ENCODE measurements at regions not wholly inside any gene's neighbourhood (a gene's known extent, or its start where the extent isn't known, plus 50 kb on each side); places are given as distances from the start of the nearest gene placed in this dataset.

- no peaks in the 10 kb centered on the region for H3K4me1 ChIP-seq (ENCODE audit: control insufficient read depth in 3 of 3, insufficient read depth in 3 of 3, low read length in 3 of 3)
- no peak overlapping the region for H3K4me3 ChIP-seq (ENCODE audit: low read length in 3 of 3)
- H3K9me3 ChIP-seq (ENCODE audit: control insufficient read depth in 3 of 3, low read length in 3 of 3): peaks cover 0 to 4% (median 4%) of the 10 kb centered on the region in 3 donors
- H3K27me3 ChIP-seq (ENCODE audit: control insufficient read depth in 3 of 3, insufficient read depth in 3 of 3, low read length in 3 of 3): no peaks in the 10 kb centered on the region
- no peaks in the 10 kb centered on the region for H3K36me3 ChIP-seq (ENCODE audit: control insufficient read depth in 3 of 3, insufficient read depth in 3 of 3, low read length in 3 of 3)
- H3K9ac ChIP-seq (ENCODE audit: low read depth in 1 of 3, low read length in 3 of 3): no peak overlapping the region
- no peak overlapping the region for H3K27ac ChIP-seq (ENCODE audit: low read depth, low read length)
These were observed 68.6 kb upstream of the HS3ST1 start for GRCh38 chr4:11497212-11497806.

DNA sequence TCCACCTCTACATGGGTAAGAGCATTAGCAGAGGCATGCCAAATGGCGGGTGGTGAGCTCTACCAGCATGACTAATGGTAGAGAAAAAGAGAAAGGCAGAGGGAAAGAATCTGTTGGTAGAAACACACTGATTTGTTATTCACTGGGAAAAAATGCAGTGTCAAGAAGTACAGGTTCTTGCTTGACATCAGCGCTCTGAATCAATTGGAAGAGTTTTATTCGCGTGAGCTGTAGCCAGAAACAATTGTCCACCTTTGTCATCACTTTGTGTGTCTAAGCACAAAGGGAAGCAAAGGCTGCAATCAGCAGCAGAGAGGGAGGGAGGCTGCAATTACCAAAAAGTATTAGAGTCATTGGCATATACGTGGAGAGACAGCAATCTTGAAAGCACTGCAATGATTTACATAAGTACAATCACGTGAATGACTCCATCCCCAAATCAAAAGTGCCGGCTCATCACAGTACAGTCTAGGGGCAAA lies 67.7 kb upstream of the HS3ST1 start:
- no peak overlapping the region for H3K9ac ChIP-seq (ENCODE audit: low read depth in 1 of 3, low read length in 3 of 3)
- peaks cover 0 to 4% (median 4%) of the 10 kb centered on the region in 3 donors for H3K9me3 ChIP-seq (ENCODE audit: control insufficient read depth in 3 of 3, low read length in 3 of 3)
- H3K36me3 ChIP-seq (ENCODE audit: control insufficient read depth in 3 of 3, insufficient read depth in 3 of 3, low read length in 3 of 3): no peaks in the 10 kb centered on the region
- H3K27me3 ChIP-seq (ENCODE audit: control insufficient read depth in 3 of 3, insufficient read depth in 3 of 3, low read length in 3 of 3): no peaks in the 10 kb centered on the region
- H3K4me1 ChIP-seq (ENCODE audit: control insufficient read depth in 3 of 3, insufficient read depth in 3 of 3, low read length in 3 of 3): no peaks in the 10 kb centered on the region
- no peak overlapping the region for H3K4me3 ChIP-seq (ENCODE audit: low read length in 3 of 3)
- no peak overlapping the region for H3K27ac ChIP-seq (ENCODE audit: low read depth, low read length)

- Histone ChIP-seq H3K27ac (ENCODE audit: low read depth, low read length) (no peak overlapping the region), H3K36me3 (ENCODE audit: control insufficient read depth in 3 of 3, insufficient read depth in 3 of 3, low read length in 3 of 3) (no peaks in the 10 kb centered on the region), H3K27me3 (ENCODE audit: control insufficient read depth in 3 of 3, insufficient read depth in 3 of 3, low read length in 3 of 3) (no peaks in the 10 kb centered on the region), H3K9ac (ENCODE audit: low read depth in 1 of 3, low read length in 3 of 3) (no peak overlapping the region), H3K9me3 (ENCODE audit: control insufficient read depth in 3 of 3, low read length in 3 of 3) (peaks cover 0 to 4% (median 4%) of the 10 kb centered on the region in 3 donors), H3K4me3 (ENCODE audit: low read length in 3 of 3) (no peak overlapping the region), H3K4me1 (ENCODE audit: control insufficient read depth in 3 of 3, insufficient read depth in 3 of 3, low read length in 3 of 3) (no peaks in the 10 kb centered on the region)
These were observed 67.1 kb upstream of the HS3ST1 start for GRCh38 chr4:11495818-11496217.

DNA sequence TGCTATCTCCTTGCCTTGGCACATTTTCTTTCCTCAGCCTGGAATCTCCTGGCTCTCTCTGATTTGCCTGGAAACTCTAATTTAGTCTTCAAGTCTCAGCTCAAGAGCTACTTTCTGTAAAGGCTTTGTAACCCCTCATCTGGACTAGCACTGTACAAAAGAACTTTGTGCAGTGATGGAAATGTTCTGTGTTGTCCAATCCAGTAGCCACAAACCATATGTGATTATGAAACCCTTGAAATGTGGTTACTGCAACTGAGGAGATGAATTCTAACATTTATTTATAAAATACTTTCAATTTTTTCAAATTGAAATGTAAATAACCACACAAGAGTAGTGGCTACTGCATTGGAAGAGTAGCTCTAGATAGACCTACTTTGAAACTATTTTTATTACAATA lies 66.6 kb upstream of the HS3ST1 start:
- no peaks in the 10 kb centered on the region for H3K27me3 ChIP-seq (ENCODE audit: control insufficient read depth in 3 of 3, insufficient read depth in 3 of 3, low read length in 3 of 3)
- no peak overlapping the region for H3K9ac ChIP-seq (ENCODE audit: low read depth in 1 of 3, low read length in 3 of 3)
- no peak overlapping the region for H3K4me3 ChIP-seq (ENCODE audit: low read length in 3 of 3)
- H3K36me3 ChIP-seq (ENCODE audit: control insufficient read depth in 3 of 3, insufficient read depth in 3 of 3, low read length in 3 of 3): no peaks in the 10 kb centered on the region
- no peak overlapping the region for H3K27ac ChIP-seq (ENCODE audit: low read depth, low read length)
- H3K4me1 ChIP-seq (ENCODE audit: control insufficient read depth in 3 of 3, insufficient read depth in 3 of 3, low read length in 3 of 3): no peaks in the 10 kb centered on the region
- peaks cover 0 to 4% (median 4%) of the 10 kb centered on the region in 3 donors for H3K9me3 ChIP-seq (ENCODE audit: control insufficient read depth in 3 of 3, low read length in 3 of 3)

GRCh38 chr4:11494232-11494631 lies 65.5 kb upstream of the HS3ST1 start:
- Histone ChIP-seq H3K27me3 (ENCODE audit: control insufficient read depth in 3 of 3, insufficient read depth in 3 of 3, low read length in 3 of 3) (no peaks in the 10 kb centered on the region), H3K4me3 (ENCODE audit: low read length in 3 of 3) (no peak overlapping the region), H3K27ac (ENCODE audit: low read depth, low read length) (no peak overlapping the region)

DNA sequence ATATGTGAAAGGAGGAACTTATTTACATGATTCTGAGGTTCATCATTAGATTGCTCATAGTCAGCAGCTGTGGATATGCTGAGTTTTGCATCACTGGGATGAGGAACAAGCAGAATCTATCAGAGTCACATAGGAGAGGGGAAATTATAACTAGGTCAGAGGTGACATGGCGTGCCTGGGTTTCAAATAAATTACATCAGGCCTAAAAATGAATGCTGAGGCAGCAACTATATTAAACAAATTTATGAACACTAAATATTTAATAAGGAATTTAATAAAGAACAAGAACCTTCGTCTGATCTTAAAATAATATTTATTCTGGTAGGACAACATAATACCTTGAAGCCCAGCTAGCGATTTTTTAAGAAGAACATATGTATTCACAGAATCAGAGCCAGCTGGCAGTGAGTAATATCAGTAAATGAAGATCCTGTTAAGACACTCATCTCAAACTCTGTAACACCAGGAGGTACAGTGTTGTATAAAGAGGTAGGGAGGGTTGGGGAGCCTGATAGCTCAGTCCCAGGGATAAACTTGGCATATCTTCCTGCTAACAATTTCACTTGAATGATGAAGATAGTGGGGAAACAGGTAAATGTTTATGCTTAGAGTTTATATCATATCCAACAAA lies 60.9 kb upstream of the HS3ST1 start:
- H3K4me3 ChIP-seq (ENCODE audit: low read length in 3 of 3): no peak overlapping the region
- no peaks in the 10 kb centered on the region for H3K27me3 ChIP-seq (ENCODE audit: control insufficient read depth in 3 of 3, insufficient read depth in 3 of 3, low read length in 3 of 3)
- H3K4me1 ChIP-seq (ENCODE audit: control insufficient read depth in 3 of 3, insufficient read depth in 3 of 3, low read length in 3 of 3): no peaks in the 10 kb centered on the region
- H3K9ac ChIP-seq (ENCODE audit: low read depth in 1 of 3, low read length in 3 of 3): no peak overlapping the region
- no peaks in the 10 kb centered on the region for H3K9me3 ChIP-seq (ENCODE audit: control insufficient read depth in 3 of 3, low read length in 3 of 3)
- no peaks in the 10 kb centered on the region for H3K36me3 ChIP-seq (ENCODE audit: control insufficient read depth in 3 of 3, insufficient read depth in 3 of 3, low read length in 3 of 3)
- no peak overlapping the region for H3K27ac ChIP-seq (ENCODE audit: low read depth, low read length)

More at GRCh38 chr4:11494232-11494631, 65.5 kb upstream of the HS3ST1 start:
- H3K36me3 ChIP-seq (ENCODE audit: control insufficient read depth in 3 of 3, insufficient read depth in 3 of 3, low read length in 3 of 3): no peaks in the 10 kb centered on the region
- no peaks in the 10 kb centered on the region for H3K4me1 ChIP-seq (ENCODE audit: control insufficient read depth in 3 of 3, insufficient read depth in 3 of 3, low read length in 3 of 3)
- peaks cover 0 to 4% (median 4%) of the 10 kb centered on the region in 3 donors for H3K9me3 ChIP-seq (ENCODE audit: control insufficient read depth in 3 of 3, low read length in 3 of 3)
- no peak overlapping the region for H3K9ac ChIP-seq (ENCODE audit: low read depth in 1 of 3, low read length in 3 of 3)

DNA sequence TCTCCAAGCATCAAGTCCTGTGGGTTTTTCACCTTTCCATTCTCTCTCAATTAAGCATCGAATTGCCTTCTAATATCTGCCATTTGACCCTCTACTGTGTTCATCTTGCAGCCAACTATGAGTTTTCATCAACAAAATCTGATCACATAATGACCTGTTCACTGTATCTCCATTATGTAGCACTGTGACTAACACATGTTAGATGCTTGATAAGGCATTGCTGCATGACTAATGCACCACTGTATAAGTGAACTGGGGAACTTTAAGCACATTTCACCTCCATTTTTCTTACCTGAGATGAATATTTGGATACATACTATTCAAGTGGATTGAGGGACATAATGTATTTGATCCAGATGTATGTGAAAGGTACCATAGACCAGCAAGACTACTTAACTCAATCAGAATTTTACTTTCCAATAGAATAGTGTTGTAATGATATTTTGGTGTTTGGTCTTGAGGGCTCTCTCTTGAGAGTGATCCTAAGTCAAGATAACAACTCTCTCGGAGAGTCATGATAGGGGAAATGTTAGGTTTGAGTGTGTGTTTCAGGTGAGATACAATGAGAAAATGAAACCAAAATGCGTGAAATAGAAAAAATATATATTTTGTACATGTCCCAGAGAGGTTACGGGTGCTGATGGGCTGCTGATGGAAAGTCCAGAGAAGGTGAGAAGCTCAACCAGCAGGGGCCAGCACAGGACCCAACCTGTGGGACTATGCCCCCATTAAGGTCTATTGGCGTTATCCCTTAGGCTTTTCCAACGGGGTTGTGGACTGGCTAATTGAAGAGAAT lies 60.2 kb upstream of the HS3ST1 start:
- H3K4me1 ChIP-seq (ENCODE audit: control insufficient read depth in 3 of 3, insufficient read depth in 3 of 3, low read length in 3 of 3): no peaks in the 10 kb centered on the region
- H3K27ac ChIP-seq (ENCODE audit: low read depth, low read length): no peak overlapping the region
- no peak overlapping the region for H3K4me3 ChIP-seq (ENCODE audit: low read length in 3 of 3)
- H3K9me3 ChIP-seq (ENCODE audit: control insufficient read depth in 3 of 3, low read length in 3 of 3): no peaks in the 10 kb centered on the region
- H3K27me3 ChIP-seq (ENCODE audit: control insufficient read depth in 3 of 3, insufficient read depth in 3 of 3, low read length in 3 of 3): no peaks in the 10 kb centered on the region
- H3K9ac ChIP-seq (ENCODE audit: low read depth in 1 of 3, low read length in 3 of 3): no peak overlapping the region
- H3K36me3 ChIP-seq (ENCODE audit: control insufficient read depth in 3 of 3, insufficient read depth in 3 of 3, low read length in 3 of 3): no peaks in the 10 kb centered on the region

- no peak overlapping the region for H3K4me3 ChIP-seq (ENCODE audit: low read length in 3 of 3)
These were observed 59.3 kb upstream of the HS3ST1 start for GRCh38 chr4:11487868-11488544.

DNA sequence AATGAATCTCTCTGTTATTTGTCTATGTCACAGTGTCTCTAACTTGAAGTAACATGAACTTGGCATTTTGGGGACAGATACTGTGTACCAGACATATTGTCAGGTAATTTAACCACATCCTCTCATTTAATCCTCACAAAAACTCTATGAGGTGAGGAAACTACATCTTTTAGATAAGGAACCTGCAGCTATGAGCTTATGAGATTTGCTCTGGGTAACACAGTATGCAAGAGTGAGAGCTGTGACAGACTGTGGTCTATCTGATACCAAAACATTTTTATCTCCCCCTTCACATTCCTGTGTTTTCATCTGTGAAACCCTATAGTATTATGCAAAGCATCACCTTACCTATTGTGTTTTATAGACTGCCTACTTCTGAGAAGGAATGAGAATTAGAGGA lies 58.4 kb upstream of the HS3ST1 start:
- H3K9ac ChIP-seq (ENCODE audit: low read depth in 1 of 3, low read length in 3 of 3): no peak overlapping the region
- H3K36me3 ChIP-seq (ENCODE audit: control insufficient read depth in 3 of 3, insufficient read depth in 3 of 3, low read length in 3 of 3): no peaks in the 10 kb centered on the region
- no peak overlapping the region for H3K27ac ChIP-seq (ENCODE audit: low read depth, low read length)
- no peaks in the 10 kb centered on the region for H3K4me1 ChIP-seq (ENCODE audit: control insufficient read depth in 3 of 3, insufficient read depth in 3 of 3, low read length in 3 of 3)
- H3K4me3 ChIP-seq (ENCODE audit: low read length in 3 of 3): no peak overlapping the region
- no peaks in the 10 kb centered on the region for H3K9me3 ChIP-seq (ENCODE audit: control insufficient read depth in 3 of 3, low read length in 3 of 3)
- no peaks in the 10 kb centered on the region for H3K27me3 ChIP-seq (ENCODE audit: control insufficient read depth in 3 of 3, insufficient read depth in 3 of 3, low read length in 3 of 3)

More at GRCh38 chr4:11487868-11488544, 59.3 kb upstream of the HS3ST1 start:
- Histone ChIP-seq H3K27me3 (ENCODE audit: control insufficient read depth in 3 of 3, insufficient read depth in 3 of 3, low read length in 3 of 3) (no peaks in the 10 kb centered on the region), H3K9me3 (ENCODE audit: control insufficient read depth in 3 of 3, low read length in 3 of 3) (no peaks in the 10 kb centered on the region), H3K36me3 (ENCODE audit: control insufficient read depth in 3 of 3, insufficient read depth in 3 of 3, low read length in 3 of 3) (no peaks in the 10 kb centered on the region), H3K4me1 (ENCODE audit: control insufficient read depth in 3 of 3, insufficient read depth in 3 of 3, low read length in 3 of 3) (no peaks in the 10 kb centered on the region), H3K9ac (ENCODE audit: low read depth in 1 of 3, low read length in 3 of 3) (no peak overlapping the region), H3K27ac (ENCODE audit: low read depth, low read length) (no peak overlapping the region)

Measured in skeletal muscle tissue (tissue), 3 donors.